Natural killer cell (primary cell): ENCODE measurements at regions not wholly inside any gene's neighbourhood (a gene's known extent, or its start where the extent isn't known, plus 50 kb on each side); places are given as distances from the start of the nearest gene placed in this dataset.

Experiments used
- ATAC-seq, 3 donors: fragments of 150-1000 bp in 2 of 3; fragments of 200-7000 bp in 1 of 3; cut with Tn5 transposase; 1 replicate in 1 of 3; 2 replicates in 2 of 3; pipeline ENCODE4 v1.10.0; 2021; ENCODE audit warnings: mild to moderate bottlenecking in 2 of 3, moderate library complexity in 2 of 3
- DNase-seq, 2 donors: peaks; one replicate each; pipeline versions ENCODE4 v3.0.0 to v3.0.0-alpha.2; 2013 to 2021; ENCODE audit warnings: mixed read lengths in 1 of 2
- H3K27ac ChIP-seq: one replicate; pipeline ENCODE4 v1.5.1; 2013; ENCODE audit warnings: mild to moderate bottlenecking, low read length
- H3K27me3 ChIP-seq: one replicate; pipeline ENCODE4 v1.6.1; 2013; ENCODE audit warnings: low read length; ENCODE audit not compliant: control insufficient read depth, insufficient read depth
- H3K36me3 ChIP-seq: one replicate; pipeline ENCODE4 v1.6.1; 2013; ENCODE audit warnings: low read length; ENCODE audit not compliant: control insufficient read depth, insufficient read depth
- H3K4me1 ChIP-seq: one replicate; pipeline ENCODE4 v1.6.1; 2013; ENCODE audit warnings: low read length; ENCODE audit not compliant: control insufficient read depth, insufficient read depth
- H3K4me3 ChIP-seq: one replicate; pipeline ENCODE4 v1.5.1; 2013; ENCODE audit warnings: low read length
- H3K9me3 ChIP-seq: one replicate; pipeline ENCODE4 v1.6.1; 2013; ENCODE audit warnings: low read length; ENCODE audit not compliant: control insufficient read depth, insufficient read depth
- H3K27ac Mint-ChIP-seq, 2 donors: one replicate each; pipeline ENCODE4 v1.8.0; 2022; ENCODE audit warnings: mild to moderate bottlenecking in 2 of 2, mixed read lengths in 2 of 2, moderate library complexity in 1 of 2
- H3K27me3 Mint-ChIP-seq, 2 donors: one replicate each; pipeline ENCODE4 v1.8.0; 2022; ENCODE audit warnings: low read depth in 2 of 2, mixed read lengths in 2 of 2
- H3K36me3 Mint-ChIP-seq: one replicate; pipeline ENCODE4 v1.8.0; 2022; ENCODE audit warnings: mixed read lengths
- H3K4me1 Mint-ChIP-seq, 2 donors: one replicate each; pipeline ENCODE4 v1.8.0; 2022; ENCODE audit warnings: mixed read lengths in 2 of 2
- H3K4me3 Mint-ChIP-seq: one replicate; pipeline ENCODE4 v1.8.0; 2022; ENCODE audit warnings: mild to moderate bottlenecking, moderate library complexity, mixed read lengths
- H3K9me3 Mint-ChIP-seq, 2 donors: one replicate each; pipeline ENCODE4 v1.8.0; 2022; ENCODE audit warnings: mixed read lengths in 2 of 2
- CTCF ChIP-seq: fragments of 200-600 bp; IDR thresholded peaks from one replicate; pipeline ENCODE4 v1.8.0; 2022; ENCODE audit warnings: antibody characterized with exemption
- WGBS: methylation state at CpG from one replicate; pipeline ENCODE4 v1.1.7; 2013; ENCODE audit warnings: missing lambda C conversion rate; ENCODE audit not compliant: insufficient coverage; 5-methylcytosine and 5-hydroxymethylcytosine counted together
- intact Hi-C: fragments of 100-400 bp; cut with micrococcal nuclease; formaldehyde crosslinking; loops from one replicate; pipeline ENCODE4 v1.14.2; 2022

- intact Hi-C loops, result no loop called here
- H3K27me3 Mint-ChIP-seq, result no peaks in the 10 kb centered on the region
These were observed 792.9 kb upstream of the ADAMTS5 start for GRCh38 chr21:27759820-27760219.

GRCh38 chr21:27759091-27759659 is 792.3 kb upstream of the ADAMTS5 start:
- H3K27ac Mint-ChIP-seq, result no peak overlapping the region
- H3K4me3 Mint-ChIP-seq, result no peak overlapping the region
- DNase-seq (no peak), ATAC-seq (no peak)
- Histone ChIP-seq H3K27me3 (no peaks in the 10 kb centered on the region), H3K4me1 (no peaks in the 10 kb centered on the region), H3K9me3 (no peaks in the 10 kb centered on the region), H3K36me3 (no peaks in the 10 kb centered on the region), H3K27ac (no peak overlapping the region), H3K4me3 (no peak overlapping the region)
- no peaks in the 10 kb centered on the region for H3K36me3 Mint-ChIP-seq
- no peaks in the 10 kb centered on the region for H3K4me1 Mint-ChIP-seq
- 94% methylated on average over 11 of the region's 11 CpGs for WGBS
- TF ChIP-seq CTCF, result no peak
- H3K27me3 Mint-ChIP-seq, result no peaks in the 10 kb centered on the region
- no peaks in the 10 kb centered on the region for H3K9me3 Mint-ChIP-seq
- intact Hi-C loops, result no loop called here

More at GRCh38 chr21:27759820-27760219, 792.9 kb upstream of the ADAMTS5 start:
- Histone ChIP-seq H3K27ac (no peak overlapping the region), H3K4me1 (no peaks in the 10 kb centered on the region), H3K4me3 (no peak overlapping the region), H3K36me3 (no peaks in the 10 kb centered on the region), H3K27me3 (no peaks in the 10 kb centered on the region), H3K9me3 (no peaks in the 10 kb centered on the region)
- H3K36me3 Mint-ChIP-seq, result no peaks in the 10 kb centered on the region
- no peak for TF ChIP-seq CTCF
- H3K4me1 Mint-ChIP-seq, result no peaks in the 10 kb centered on the region
- no peak for ATAC-seq
- no peaks in the 10 kb centered on the region for H3K9me3 Mint-ChIP-seq
- DNase-seq, result no peak
- H3K4me3 Mint-ChIP-seq, result no peak overlapping the region
- no peak overlapping the region for H3K27ac Mint-ChIP-seq

- no peaks in the 10 kb centered on the region for H3K4me1 ChIP-seq
- TF ChIP-seq CTCF, result no peak
- no peak for ATAC-seq
- H3K9me3 ChIP-seq, result no peaks in the 10 kb centered on the region
- H3K36me3 ChIP-seq, result no peaks in the 10 kb centered on the region
- WGBS, result 69% methylated on average over 2 of the region's 2 CpGs
- H3K9me3 Mint-ChIP-seq, result no peaks in the 10 kb centered on the region
- no peak overlapping the region for H3K4me3 Mint-ChIP-seq
- H3K27me3 ChIP-seq, result no peaks in the 10 kb centered on the region
- intact Hi-C loops, result no loop called here
- no peak for DNase-seq
- no peaks in the 10 kb centered on the region for H3K36me3 Mint-ChIP-seq
- H3K4me1 Mint-ChIP-seq, result no peaks in the 10 kb centered on the region
- no peak overlapping the region for H3K27ac Mint-ChIP-seq
- H3K27ac ChIP-seq, result no peak overlapping the region
- H3K4me3 ChIP-seq, result no peak overlapping the region
- H3K27me3 Mint-ChIP-seq, result no peaks in the 10 kb centered on the region
These were observed 789.3 kb upstream of the ADAMTS5 start for GRCh38 chr21:27756191-27756590.

GRCh38 chr21:27743971-27744564 is 777.2 kb upstream of the ADAMTS5 start:
- no peaks in the 10 kb centered on the region for H3K4me1 Mint-ChIP-seq
- Histone ChIP-seq H3K9me3 (peaks cover 2% of the 10 kb centered on the region), H3K27ac (no peak overlapping the region), H3K36me3 (no peaks in the 10 kb centered on the region), H3K4me1 (no peaks in the 10 kb centered on the region), H3K4me3 (no peak overlapping the region), H3K27me3 (no peaks in the 10 kb centered on the region)
- no peak overlapping the region for H3K27ac Mint-ChIP-seq
- H3K9me3 Mint-ChIP-seq, result peaks cover 8 to 9% of the 10 kb centered on the region in 2 donors
- TF ChIP-seq CTCF, result no peak
- H3K4me3 Mint-ChIP-seq, result no peak overlapping the region
- ATAC-seq, result no peak
- WGBS, result 82% methylated on average over 7 of the region's 7 CpGs
- DNase-seq, result no peak
- no peaks in the 10 kb centered on the region for H3K27me3 Mint-ChIP-seq
- no peaks in the 10 kb centered on the region for H3K36me3 Mint-ChIP-seq
- intact Hi-C loops, result no loop called here
